PC-9 (cell line): ENCODE measurements at regions not wholly inside any gene's neighbourhood (a gene's known extent, or its start where the extent isn't known, plus 50 kb on each side); places are given as distances from the start of the nearest gene placed in this dataset.

ENCODE experiments used
- BruUV-seq: library from RNA; stranded (reverse); fragments of 400-500 nt; replicated peaks from 2 replicates; lab custom pipeline; 2021; lab: Mats Ljungman, UMichigan
- CTCF ChIA-PET: fragments of 300-600 bp; sonication (Branson Sonifier 250); formaldehyde crosslinking; loops from one replicate; lab custom pipeline; 2022; ENCODE audit warnings: antibody characterized with exemption; lab: Charles Lee
- POLR2A ChIA-PET: fragments of 300-600 bp; sonication (Branson Sonifier 250); formaldehyde crosslinking; loops from one replicate; lab custom pipeline; 2022; ENCODE audit warnings: antibody characterized with exemption; ENCODE audit not compliant: unreplicated experiment; lab: Charles Lee
- DNase-seq, 2 experiments: peaks; one replicate each; pipeline versions ENCODE4 v3.0.0 to v3.0.0-alpha.2; 2015 to 2022; ENCODE audit warnings: mixed read lengths in 1 of 2
- H2AFZ ChIP-seq: fragments of 200-600 bp; sonication (generic); 2 replicates; pipeline ENCODE4 v1.8.1; 2017; ENCODE audit warnings: antibody characterized with exemption
- H3F3A ChIP-seq: fragments of 200-600 bp; sonication (generic); 2 replicates; pipeline ENCODE4 v1.8.1; 2017; ENCODE audit warnings: antibody characterized with exemption, mild to moderate bottlenecking, low read depth; ENCODE audit not compliant: insufficient read depth
- H3K27ac ChIP-seq: fragments of 200-600 bp; sonication (generic); 2 replicates; pipeline ENCODE4 v1.6.1; 2016; ENCODE audit warnings: mixed run types
- H3K27me3 ChIP-seq: fragments of 200-600 bp; sonication (generic); 2 replicates; pipeline ENCODE4 v1.6.1; 2016; ENCODE audit warnings: low read depth, mixed run types; ENCODE audit not compliant: insufficient read depth
- H3K36me3 ChIP-seq: fragments of 200-600 bp; sonication (generic); 2 replicates; pipeline ENCODE4 v1.6.1; 2016; ENCODE audit warnings: low read depth, mixed run types
- H3K4me1 ChIP-seq: fragments of 200-600 bp; sonication (generic); replicated peaks from 2 replicates; pipeline ENCODE4 v1.6.1; 2016; ENCODE audit warnings: mixed run types; ENCODE audit not compliant: insufficient read depth
- H3K4me2 ChIP-seq: fragments of 200-600 bp; sonication (generic); 2 replicates; pipeline ENCODE4 v1.6.1; 2017; ENCODE audit warnings: mixed run types
- H3K4me3 ChIP-seq: fragments of 200-600 bp; sonication (generic); 2 replicates; pipeline ENCODE4 v1.6.1; 2016; ENCODE audit warnings: mixed run types
- H3K79me2 ChIP-seq: fragments of 200-600 bp; sonication (generic); 2 replicates; pipeline ENCODE4 v1.6.1; 2017; ENCODE audit warnings: low read depth, mixed run types
- H3K9me2 ChIP-seq: fragments of 200-600 bp; sonication (generic); 2 replicates; pipeline ENCODE4 v1.8.1; 2017; ENCODE audit warnings: mild to moderate bottlenecking; ENCODE audit not compliant: insufficient read depth
- H3K9me3 ChIP-seq: fragments of 200-600 bp; sonication (generic); 2 replicates; pipeline ENCODE4 v1.8.1; 2016; ENCODE audit warnings: low read depth; ENCODE audit not compliant: insufficient read depth
- H4K20me1 ChIP-seq: fragments of 200-600 bp; sonication (generic); 2 replicates; pipeline ENCODE4 v1.8.1; 2017; ENCODE audit not compliant: insufficient read depth
- EZH2 ChIP-seq: fragments of 200-600 bp; sonication (generic); IDR thresholded peaks from 2 replicates; pipeline ENCODE4 v1.8.0; 2017; ENCODE audit warnings: antibody characterized with exemption, low read depth
- intact Hi-C: fragments of 100-400 bp; cut with micrococcal nuclease; formaldehyde crosslinking; loops from one replicate; pipeline ENCODE4 v1.10.0; 2022; ENCODE audit not compliant: unreplicated experiment
- TF ChIP-seq, protein P1 (sequence below): fragments of 200-600 bp; sonication (generic); conservative IDR thresholded peaks from 2 replicates; pipeline ENCODE4 v1.6.1; 2017; ENCODE audit warnings: mixed run types, antibody characterized with exemption, mild to moderate bottlenecking, moderate library complexity

DNA sequence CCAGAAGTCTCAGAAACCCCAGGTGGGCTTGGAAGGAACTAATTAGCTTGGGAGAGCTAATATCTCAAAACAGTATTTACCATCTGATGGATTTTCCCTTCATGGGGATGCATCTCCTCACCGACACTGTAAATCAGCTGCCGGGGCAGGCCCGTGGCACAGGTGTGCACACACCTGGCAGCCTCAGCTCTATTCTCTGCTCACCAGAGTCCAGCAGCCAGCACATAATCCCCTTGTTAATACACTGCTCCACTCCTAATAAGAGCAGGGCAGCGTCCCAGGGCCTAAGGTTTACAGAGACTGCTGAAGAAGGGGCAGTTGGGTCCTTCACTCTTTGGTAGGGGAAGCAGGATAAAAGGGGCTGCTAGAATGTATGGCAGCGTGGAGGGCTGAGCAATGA, 200.0 kb downstream of the TOMM20 start:
- Histone ChIP-seq H4K20me1 (no peaks in the 10 kb centered on the region), H3F3A (peaks cover 36% of the 10 kb centered on the region), H3K27ac (no peak overlapping the region), H3K4me1 (peaks cover 46% of the 10 kb centered on the region), H3K4me2 (no peak overlapping the region), H2AFZ (no peak overlapping the region), H3K4me3 (no peak overlapping the region), H3K9me2 (no peaks in the 10 kb centered on the region), H3K36me3 (no peaks in the 10 kb centered on the region), H3K27me3 (no peaks in the 10 kb centered on the region), H3K79me2 (no peaks in the 10 kb centered on the region), H3K9me3 (no peaks in the 10 kb centered on the region)
- BruUV-seq: no TSS peak
- CTCF ChIA-PET: interaction anchor here (0.6 kb wide), 1 partner anchor 428 kb away, joined by 3 read pairs; no protein-coding TSS in a partner anchor
- DNase-seq: no peak
- no peak for TF ChIP-seq EZH2
- TF ChIP-seq, protein P1, sequence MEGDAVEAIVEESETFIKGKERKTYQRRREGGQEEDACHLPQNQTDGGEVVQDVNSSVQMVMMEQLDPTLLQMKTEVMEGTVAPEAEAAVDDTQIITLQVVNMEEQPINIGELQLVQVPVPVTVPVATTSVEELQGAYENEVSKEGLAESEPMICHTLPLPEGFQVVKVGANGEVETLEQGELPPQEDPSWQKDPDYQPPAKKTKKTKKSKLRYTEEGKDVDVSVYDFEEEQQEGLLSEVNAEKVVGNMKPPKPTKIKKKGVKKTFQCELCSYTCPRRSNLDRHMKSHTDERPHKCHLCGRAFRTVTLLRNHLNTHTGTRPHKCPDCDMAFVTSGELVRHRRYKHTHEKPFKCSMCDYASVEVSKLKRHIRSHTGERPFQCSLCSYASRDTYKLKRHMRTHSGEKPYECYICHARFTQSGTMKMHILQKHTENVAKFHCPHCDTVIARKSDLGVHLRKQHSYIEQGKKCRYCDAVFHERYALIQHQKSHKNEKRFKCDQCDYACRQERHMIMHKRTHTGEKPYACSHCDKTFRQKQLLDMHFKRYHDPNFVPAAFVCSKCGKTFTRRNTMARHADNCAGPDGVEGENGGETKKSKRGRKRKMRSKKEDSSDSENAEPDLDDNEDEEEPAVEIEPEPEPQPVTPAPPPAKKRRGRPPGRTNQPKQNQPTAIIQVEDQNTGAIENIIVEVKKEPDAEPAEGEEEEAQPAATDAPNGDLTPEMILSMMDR: no peak
- POLR2A ChIA-PET: interaction anchor here (0.7 kb wide), 1 partner anchor 83 kb away, joined by 9 read pairs; no protein-coding TSS in a partner anchor
- intact Hi-C loops: loop anchor here (5.0 kb wide), 1 partner anchor 156 kb away; no protein-coding TSS in a partner anchor

DNA sequence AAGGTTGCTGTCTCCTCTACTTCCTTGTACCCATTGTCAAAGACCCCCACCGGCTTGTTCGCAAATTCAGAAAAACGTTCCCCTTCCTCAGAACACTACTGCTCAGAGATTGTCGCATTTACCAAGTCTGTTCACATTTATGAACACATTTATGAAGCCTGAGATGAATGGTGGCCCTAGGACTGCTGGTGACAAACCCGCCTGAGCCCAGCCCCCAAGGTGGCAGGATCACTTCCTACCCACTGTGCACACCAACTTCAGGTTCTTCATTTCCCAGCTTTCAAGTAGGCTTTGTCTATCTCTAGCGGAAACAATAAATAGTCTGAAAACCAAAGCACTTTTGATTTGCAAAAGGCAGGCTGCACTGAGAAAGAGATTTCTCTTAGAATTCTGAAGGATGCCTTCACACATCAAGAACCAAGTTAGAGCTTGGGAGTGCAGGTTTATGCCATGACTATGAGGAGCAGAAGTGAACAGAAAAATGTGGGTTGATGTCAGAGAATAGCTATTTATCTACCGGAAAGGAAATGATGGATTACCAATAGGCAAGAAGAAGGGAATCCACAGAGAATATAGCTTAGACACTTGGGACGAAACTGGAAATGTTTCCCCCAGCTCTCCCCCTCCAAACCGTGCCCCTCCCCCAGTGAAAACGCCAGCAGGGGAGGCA, 200.5 kb downstream of the TOMM20 start:
- H3F3A ChIP-seq: peaks cover 36% of the 10 kb centered on the region
- ChIA-PET POLR2A (interaction anchor here (0.7 kb wide), 1 partner anchor 84 kb away, joined by 9 read pairs; no protein-coding TSS in a partner anchor), CTCF (interaction anchor here (0.6 kb wide), 1 partner anchor 429 kb away, joined by 3 read pairs; no protein-coding TSS in a partner anchor)
- no peak for DNase-seq
- H3K4me3 ChIP-seq: no peak overlapping the region
- TF ChIP-seq, protein P1: no peak
- H3K36me3 ChIP-seq: no peaks in the 10 kb centered on the region
- H2AFZ ChIP-seq: no peak overlapping the region
- no peaks in the 10 kb centered on the region for H3K9me2 ChIP-seq
- H3K27ac ChIP-seq: no peak overlapping the region
- H3K4me1 ChIP-seq: peaks cover 41% of the 10 kb centered on the region
- no peak overlapping the region for H3K4me2 ChIP-seq
- BruUV-seq: no TSS peak
- H4K20me1 ChIP-seq: no peaks in the 10 kb centered on the region
- no peaks in the 10 kb centered on the region for H3K79me2 ChIP-seq
- no peaks in the 10 kb centered on the region for H3K27me3 ChIP-seq
- intact Hi-C loops: loop anchor here (2.0 to 5.0 kb wide), 5 partner anchors 53 to 317 kb away; partner anchors contain the start of gene IRF2BP2
- no peaks in the 10 kb centered on the region for H3K9me3 ChIP-seq

DNA sequence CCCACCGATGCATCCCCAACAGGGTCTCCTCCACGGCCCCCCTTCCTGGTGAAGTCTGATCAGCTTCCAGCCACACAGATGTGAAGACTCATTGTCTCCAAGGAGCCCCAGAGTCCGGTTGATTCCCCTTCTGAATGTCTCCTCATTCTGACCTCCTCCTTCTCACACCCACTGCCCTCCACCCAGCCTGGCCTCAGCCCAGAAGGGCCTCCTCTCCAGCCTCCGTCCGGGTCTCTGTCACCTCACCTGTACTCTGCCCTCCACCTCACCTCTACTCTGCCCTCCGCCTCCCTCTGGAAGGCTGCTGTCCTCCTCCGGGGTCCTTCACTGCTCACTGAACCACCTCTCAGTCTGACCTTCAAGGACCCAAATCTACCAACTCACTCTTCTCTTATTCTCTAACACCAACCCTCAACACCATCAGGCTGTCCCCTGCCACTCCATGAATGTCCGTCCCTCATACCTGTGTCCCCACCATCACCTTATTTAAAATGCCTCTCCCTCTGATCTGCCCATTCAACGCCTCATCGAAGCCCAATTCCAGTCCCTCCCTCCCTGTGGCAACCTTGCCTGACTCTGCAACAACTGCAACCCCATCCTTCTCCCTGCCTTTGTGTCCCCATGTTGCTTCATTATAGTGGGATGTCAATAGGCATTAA, 201.2 kb downstream of the TOMM20 start:
- no peaks in the 10 kb centered on the region for H3K9me2 ChIP-seq
- H3F3A ChIP-seq: peaks cover 36% of the 10 kb centered on the region
- intact Hi-C loops: loop anchor here (2.0 to 5.0 kb wide), 5 partner anchors 53 to 317 kb away; partner anchors contain the start of gene IRF2BP2
- H3K27me3 ChIP-seq: no peaks in the 10 kb centered on the region
- H3K4me3 ChIP-seq: no peak overlapping the region
- H3K4me2 ChIP-seq: peak overlapping the region; percentile 76
- POLR2A ChIA-PET: no interaction called here
- no TSS peak for BruUV-seq
- no peaks in the 10 kb centered on the region for H4K20me1 ChIP-seq
- peaks cover 37% of the 10 kb centered on the region for H3K4me1 ChIP-seq
- no peaks in the 10 kb centered on the region for H3K9me3 ChIP-seq
- no peaks in the 10 kb centered on the region for H3K36me3 ChIP-seq
- no peak overlapping the region for H2AFZ ChIP-seq
- TF ChIP-seq, protein P1: no peak
- TF ChIP-seq EZH2: no peak
- DNase-seq: no peak
- no peaks in the 10 kb centered on the region for H3K79me2 ChIP-seq
- peak overlapping the region; percentile 88 for H3K27ac ChIP-seq
- CTCF ChIA-PET: no interaction called here
